Spleen (tissue), 7 donors: ENCODE measurements at regions not wholly inside any gene's neighbourhood (a gene's known extent, or its start where the extent isn't known, plus 50 kb on each side); places are given as distances from the start of the nearest gene placed in this dataset.

Source experiments
- CTCF ChIP-seq, 11 experiments: fragments of 200-600 bp in 7 of 11; fragments of 450-650 bp in 4 of 11; sonication (generic) in 4 of 11; IDR thresholded peaks in 8 of 11; conservative IDR thresholded peaks in 3 of 11; 1 replicate in 7 of 11; 2 replicates in 4 of 11; pipeline versions ENCODE4 v1.4.0 to v1.8.0; 2016 to 2021; ENCODE audit warnings: antibody characterized with exemption in 11 of 11, inconsistent platforms in 4 of 11, mild to moderate bottlenecking in 1 of 11
- POLR2AphosphoS5 ChIP-seq, 3 donors: sonication (generic); formaldehyde crosslinking; IDR thresholded peaks; one replicate each; pipeline ENCODE4 v1.5.1; 2017; ENCODE audit warnings: antibody characterized with exemption in 3 of 3
- donor health status: DM: no; HTN: no; CAD: no; lungs with moderate emphysema.
- donor health status: DM: no; HTN: no; CAD: no.
- donor health status: DM: no; HTN: no; CAD: no.

- TF ChIP-seq CTCF (IDR thresholded peaks at IDR 0.05 in 8 of 11, conservative IDR thresholded peaks at IDR 0.05 in 3 of 11) (peak; percentile 55 to 85 (median 78)), POLR2AphosphoS5 (IDR thresholded peaks at IDR 0.05) (no peak)
Observed at GRCh38 chr2:133844214-133844892, 276.1 kb upstream of the NCKAP5 start.
